ENCODE measurements at regions not wholly inside any gene's neighbourhood (a gene's known extent, or its start where the extent isn't known, plus 50 kb on each side); places are given as distances from the start of the nearest gene placed in this dataset.

DNA sequence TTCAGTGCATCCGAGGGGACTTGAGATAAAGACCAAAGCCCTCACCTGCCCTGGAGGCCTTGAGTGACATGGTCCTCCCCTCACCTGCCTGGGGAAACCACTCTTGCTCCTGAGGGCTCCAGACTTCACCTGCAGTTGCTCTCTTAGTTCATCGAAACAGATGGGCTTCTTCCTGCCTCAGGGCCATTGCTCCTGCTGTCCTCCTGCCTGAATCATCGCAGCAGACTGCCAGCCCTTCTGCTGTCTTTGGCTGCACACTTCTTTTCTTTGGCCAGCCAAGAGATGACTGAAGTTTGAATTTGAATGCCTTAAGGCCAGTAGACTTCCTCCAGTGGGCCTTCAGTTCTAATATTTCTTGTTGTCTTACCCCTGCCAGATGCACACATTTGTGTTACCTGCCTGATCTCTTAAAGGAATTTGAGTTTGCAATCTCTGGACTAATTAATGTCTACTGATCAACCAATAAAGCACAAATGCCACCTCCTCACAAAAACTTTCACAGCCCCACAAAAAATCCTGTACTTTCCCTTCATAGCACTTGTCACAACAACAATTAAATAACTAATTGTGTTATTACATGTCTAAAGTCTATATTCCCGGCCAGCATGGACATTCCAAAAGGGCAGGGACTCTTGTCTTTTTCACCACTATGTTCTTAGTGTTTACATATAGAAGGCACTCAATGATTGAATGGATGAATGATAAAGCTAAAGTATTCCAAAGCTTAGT lies 56.7 kb upstream of the SGK1 start:
- DNase-seq (ENCODE audit: low read depth in 2 of 3, low spot score in 2 of 3), result no peak

- DNase-seq (ENCODE audit: low read depth in 2 of 3, low spot score in 2 of 3), result no peak
Observed at GRCh38 chr6:134373993-134374392, 56.1 kb upstream of the SGK1 start.

DNA sequence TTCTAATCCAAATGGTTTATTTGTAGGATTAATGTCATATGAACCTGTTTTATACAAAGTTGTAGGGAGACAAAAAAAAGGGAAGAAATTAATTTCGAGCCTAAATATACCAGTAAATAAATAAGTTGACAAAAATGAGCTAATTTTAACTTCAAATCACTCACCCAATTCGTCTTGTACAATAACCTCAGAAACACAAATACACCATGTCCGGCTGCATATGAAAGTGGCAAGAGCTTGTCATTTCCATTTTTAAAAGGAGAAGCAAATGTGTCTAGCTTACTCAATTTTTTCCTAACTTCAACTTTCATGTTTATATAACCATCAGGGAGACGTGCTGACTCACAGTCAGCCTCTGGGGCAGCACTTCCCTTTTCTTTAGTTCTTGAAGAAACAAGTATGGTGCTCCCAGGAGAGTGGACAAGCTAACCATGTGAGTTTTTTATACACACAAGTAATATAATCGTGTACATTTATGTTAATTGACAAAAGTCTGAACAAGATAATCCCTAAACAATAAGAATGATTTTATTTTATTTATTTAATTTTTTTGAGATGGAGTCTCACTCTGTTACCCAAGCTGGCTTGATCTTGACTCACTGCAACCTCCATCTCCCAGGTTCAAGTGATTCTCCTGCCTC lies 55.5 kb upstream of the SGK1 start:
- no peak for DNase-seq (ENCODE audit: low read depth in 2 of 3, low spot score in 2 of 3)

- DNase-seq (ENCODE audit: low read depth in 2 of 3, low spot score in 2 of 3), result no peak
Observed at GRCh38 chr6:134372603-134373281, 54.8 kb upstream of the SGK1 start.

DNA sequence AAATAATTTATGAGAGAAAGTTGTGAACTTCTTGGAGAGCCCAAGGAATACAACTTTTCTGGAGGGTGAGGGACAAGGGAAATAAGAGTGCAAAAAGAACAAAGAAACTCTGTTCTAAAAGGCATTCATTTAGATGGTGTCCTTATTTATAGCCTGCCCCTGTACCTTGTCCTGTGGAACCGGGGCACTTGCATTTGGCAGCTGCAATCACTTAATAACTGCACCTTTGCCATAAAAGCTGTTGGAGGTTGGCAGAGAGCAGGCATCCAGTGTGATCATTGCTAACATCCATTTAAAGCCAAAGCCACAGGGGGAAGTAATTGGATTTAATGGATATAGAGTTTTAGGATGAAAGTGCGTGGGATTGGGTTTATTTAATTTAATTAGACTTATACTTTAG lies 50.8 kb upstream of the SGK1 start:
- no peak for DNase-seq (ENCODE audit: low read depth in 2 of 3, low spot score in 2 of 3)

Data from activated CD8-positive, alpha-beta memory T cell treated with anti-CD3 and anti-CD28 coated beads for 48 hours (primary cell).